Pulmonary artery endothelial cell (primary cell): ENCODE measurements at regions not wholly inside any gene's neighbourhood (a gene's known extent, or its start where the extent isn't known, plus 50 kb on each side); places are given as distances from the start of the nearest gene placed in this dataset.

ENCODE experiments used
- DNase-seq: peaks from one replicate; pipeline ENCODE4 v3.0.0-alpha.2; 2011; ENCODE audit warnings: low read depth, low spot score

GRCh38 chr10:28781296-28781695 lies 104.0 kb downstream of the BAMBI start:
- no peak for DNase-seq

DNA sequence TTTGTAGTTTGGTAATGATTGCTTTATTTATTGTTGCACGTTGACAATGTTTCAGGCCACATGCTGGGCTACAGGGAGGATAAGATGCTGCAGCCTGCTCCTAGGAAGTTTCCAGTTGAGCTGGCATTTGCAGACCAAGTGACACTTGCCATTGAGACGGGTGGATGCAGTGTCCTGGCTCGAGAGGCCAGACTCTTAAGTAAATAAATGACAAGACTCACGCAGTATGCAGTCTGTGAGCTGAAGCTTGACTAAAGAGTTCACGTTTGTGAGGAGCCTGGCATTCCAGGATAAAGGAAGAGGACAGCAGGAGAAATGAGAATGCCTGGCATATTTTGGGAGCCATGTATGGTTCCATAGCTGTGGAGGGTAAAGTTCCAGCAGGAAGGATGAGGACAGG lies 105.8 kb downstream of the BAMBI start:
- no peak for DNase-seq

- DNase-seq, result no peak
Observed at GRCh38 chr10:28785018-28785417, 107.7 kb downstream of the BAMBI start.

GRCh38 chr10:28788252-28788651 lies 110.9 kb downstream of the BAMBI start:
- no peak for DNase-seq

DNA sequence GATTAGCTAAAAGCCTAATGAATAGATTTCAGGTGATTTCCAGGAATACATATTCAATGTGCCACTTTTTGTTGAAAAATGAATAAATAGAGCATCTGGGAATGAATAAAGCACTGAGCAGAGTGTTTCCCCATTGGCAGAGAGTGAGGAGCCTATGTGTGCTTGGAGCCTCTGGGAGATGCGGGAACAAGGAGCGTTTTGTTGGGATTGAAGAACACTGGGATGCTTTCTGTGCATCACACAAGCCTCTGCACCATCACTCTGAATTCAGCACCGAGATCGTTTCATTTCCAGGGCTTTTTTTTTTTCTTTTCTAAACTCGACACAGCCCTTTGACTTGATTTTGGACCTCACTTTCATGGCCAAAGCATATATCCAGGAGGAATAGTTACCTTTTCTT lies 111.4 kb downstream of the BAMBI start:
- no peak for DNase-seq

DNA sequence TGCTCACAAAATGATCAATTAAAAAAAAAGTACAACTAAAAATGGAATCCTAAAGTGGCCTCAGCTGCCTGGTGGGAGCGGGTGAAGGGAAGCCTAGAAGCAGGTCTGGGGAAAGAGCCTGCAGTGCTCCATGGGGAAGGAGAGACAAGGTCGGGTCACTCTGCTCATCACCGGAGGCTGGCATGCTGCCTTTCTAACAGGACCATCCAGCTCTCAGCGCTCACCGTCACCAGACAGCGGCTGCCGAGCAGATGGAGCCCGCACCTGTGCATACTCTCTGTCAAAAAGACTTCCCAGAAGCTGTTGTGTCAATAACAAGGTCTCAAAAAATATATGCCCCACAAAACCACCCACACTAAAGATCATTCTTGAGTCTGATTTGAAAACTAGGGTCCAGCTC lies 112.8 kb downstream of the BAMBI start:
- no peak for DNase-seq

GRCh38 chr10:28793482-28793881 lies 116.2 kb downstream of the BAMBI start:
- no peak for DNase-seq

- DNase-seq, result no peak
Observed at GRCh38 chr10:28794986-28795385, 117.7 kb downstream of the BAMBI start.

- no peak for DNase-seq
Observed at GRCh38 chr10:28796606-28797512, 119.5 kb downstream of the BAMBI start.

DNA sequence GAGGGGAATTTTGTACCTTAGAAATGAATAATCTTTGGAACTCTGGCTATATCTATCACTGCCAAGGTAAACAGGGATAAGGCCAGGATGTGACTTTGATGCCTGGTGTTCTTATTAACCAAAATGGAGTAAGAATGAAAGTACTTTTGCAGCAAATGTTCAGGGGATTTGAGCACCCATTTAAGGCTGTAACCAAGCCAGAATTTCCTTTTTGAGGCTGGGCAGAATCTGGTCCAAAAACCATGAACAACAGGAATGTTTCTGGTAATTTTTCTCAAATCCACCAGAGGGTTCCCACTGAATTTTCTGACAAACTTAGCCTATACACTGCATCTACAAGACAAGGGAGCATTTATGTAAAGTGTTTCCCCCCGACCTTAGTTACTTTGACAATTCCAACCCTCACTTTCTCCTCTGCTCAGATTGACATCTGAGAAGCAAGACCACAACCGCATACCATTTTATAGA lies 120.6 kb downstream of the BAMBI start:
- DNase-seq, result no peak

DNA sequence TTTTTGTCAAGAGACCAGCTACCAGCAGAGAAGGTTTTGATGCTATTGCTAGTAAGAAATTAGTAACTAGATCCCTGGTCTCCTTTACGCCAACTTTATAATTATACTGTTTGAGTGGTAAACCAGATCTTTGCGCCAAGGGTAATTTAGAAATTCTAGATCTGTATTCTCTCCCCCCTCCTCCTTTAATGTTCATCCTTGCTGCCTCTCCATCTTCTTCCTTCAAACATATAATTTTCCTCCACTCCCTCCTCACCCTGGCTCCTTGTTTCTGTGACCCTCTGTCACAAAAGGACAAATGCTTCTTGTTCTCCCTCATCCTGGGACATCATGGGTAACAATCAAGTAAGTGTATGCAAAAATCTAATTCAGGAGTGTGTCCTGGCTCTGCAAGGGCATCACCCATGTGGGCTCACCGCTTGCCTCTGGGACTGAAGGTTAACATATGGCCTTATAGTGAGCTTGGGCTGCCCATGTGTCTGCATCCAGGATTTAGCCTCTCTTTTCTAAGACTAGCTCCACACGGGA lies 121.2 kb downstream of the BAMBI start:
- DNase-seq, result no peak

GRCh38 chr10:28798964-28799363 lies 121.6 kb downstream of the BAMBI start:
- no peak for DNase-seq

DNA sequence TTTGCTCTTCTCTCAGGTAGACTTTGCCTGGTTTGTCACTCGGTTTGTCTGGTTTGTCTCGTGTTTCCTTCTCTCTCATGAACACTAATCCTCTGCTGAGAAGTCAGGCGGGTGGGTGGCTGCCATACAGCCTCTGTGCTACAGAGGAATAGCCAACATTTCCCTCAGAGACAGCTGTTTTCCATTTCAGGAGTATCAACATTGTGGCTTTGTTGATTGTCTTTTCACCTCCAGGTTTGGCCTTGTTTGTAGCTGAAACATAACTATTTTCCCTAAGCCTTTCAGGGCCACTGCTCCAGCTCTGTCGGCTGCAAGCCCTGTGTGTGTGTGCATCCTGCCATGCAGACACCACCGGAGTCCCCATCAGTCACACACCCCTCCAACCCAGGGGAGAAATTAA lies 122.8 kb downstream of the BAMBI start:
- DNase-seq, result no peak

DNA sequence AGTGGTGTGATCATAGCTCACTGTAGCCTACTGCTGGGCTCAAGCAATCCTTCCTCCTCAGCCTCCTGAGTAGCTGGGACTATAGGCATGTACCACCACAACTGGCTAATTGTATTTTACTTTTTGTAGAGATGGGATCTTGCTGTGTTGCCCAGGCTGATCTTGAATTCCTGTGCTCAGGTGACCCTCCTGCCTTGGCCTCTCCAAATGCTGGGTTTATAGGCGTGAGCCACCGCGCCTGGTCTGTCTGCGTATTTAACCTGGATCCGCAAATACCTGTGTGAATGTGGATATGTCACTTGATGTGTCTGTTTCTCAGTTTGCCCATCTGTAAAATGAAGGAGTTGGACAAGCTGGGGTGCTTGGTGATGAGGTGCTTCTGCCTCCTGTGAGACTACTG lies 123.9 kb downstream of the BAMBI start:
- no peak for DNase-seq

- DNase-seq, result no peak
Observed at GRCh38 chr10:28801869-28802268, 124.5 kb downstream of the BAMBI start.

DNA sequence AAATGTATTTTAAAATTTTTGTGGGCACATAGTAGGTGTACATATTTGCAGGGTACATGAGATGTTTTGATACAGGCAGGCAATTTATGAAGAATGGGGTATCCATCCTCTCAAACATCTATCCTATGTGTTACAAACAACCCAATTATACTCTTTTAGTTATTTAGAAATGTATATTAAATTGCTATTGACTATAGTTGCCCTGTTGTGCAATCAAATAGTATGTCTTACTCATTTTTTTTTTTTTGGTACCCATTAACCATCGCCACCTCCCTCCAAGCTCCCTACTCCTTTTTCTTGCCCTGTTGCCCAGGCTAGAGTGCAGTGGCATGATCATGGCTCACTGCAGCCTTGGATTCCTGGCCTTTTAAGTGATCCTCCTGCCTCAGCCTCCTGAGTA lies 128.1 kb downstream of the BAMBI start:
- no peak for DNase-seq

DNA sequence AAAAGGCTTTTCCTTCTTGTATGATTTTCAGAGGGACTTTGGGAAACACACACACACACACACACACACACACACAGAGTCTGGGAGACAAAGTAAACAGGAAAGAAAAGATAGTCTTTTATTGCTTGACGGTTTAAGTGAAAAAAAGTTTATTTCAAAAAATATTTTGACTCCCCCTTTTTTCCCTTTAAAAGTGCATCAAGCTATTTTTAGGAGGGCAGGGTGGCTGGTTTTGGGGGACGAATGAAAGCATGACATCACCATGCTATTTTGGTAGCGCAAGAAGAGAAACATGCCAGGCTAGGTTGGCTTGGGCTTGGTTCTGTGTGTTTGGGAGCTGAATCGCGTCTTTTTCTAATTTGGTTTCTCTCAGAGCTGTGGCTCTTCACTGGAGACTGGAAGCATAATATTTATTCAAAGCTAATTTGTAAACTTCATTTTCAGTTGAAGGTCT lies 129.2 kb downstream of the BAMBI start:
- DNase-seq, result no peak

DNA sequence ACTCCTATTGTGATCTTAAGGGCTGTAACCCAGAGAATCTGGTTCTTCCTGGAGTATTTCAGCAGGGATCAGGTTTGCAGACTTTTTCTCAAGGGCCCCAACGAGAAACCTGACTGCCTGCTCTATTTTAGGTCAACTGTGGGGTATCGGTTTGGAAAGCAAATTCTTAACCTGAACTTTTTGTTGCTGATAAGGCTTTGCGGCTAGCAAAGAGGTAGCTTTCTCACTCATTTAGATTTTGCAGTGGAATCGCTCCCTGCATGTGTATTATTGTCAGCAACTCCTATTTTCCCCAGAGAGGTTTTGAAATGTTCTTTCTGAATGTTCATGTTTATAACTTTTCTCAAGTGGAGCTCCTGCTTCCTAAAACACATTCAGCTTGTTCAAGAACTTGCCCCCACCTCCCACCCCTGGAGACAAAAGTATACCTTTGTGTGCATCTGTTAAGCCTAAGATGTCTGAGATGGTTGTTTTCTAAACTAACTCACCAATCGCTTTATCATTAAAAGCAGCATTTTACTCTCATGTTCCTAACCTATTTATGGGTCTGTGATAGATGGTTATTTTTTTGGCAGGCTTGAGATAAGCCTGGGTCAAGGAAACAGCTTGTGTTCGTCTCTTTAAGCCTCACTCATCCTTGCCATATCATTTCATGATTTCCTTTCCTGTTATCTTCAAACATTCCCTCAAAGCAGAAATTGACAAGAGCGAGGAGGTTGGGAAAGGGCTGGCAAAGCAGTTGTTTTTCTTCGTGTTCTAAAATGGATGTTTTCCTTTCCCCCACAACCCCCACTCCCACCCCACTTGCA lies 129.8 kb downstream of the BAMBI start:
- no peak for DNase-seq

- no peak for DNase-seq
Observed at GRCh38 chr10:28807760-28808613, 130.7 kb downstream of the BAMBI start.

DNA sequence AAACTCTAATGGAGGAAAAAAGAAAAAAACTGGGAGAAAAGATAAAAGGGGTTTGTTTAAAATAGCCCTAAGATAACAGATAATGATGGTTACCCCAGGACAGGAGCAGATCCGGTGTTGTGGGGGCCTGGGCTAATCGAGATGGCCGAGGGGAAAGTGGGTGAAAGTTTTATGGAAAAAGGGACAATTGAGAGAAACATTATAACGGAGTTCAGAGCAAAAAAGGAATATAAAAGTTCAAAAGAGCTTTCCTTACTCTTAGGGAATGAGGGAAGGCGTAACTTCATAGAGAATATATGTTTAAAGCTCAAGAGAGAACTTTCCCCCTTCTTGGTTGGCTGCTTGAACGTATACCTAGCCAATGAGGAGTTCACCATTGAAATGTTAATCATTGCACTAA lies 131.4 kb downstream of the BAMBI start:
- DNase-seq, result no peak
